ENCODE measurements at regions not wholly inside any gene's neighbourhood (a gene's known extent, or its start where the extent isn't known, plus 50 kb on each side); places are given as distances from the start of the nearest gene placed in this dataset.
A peak's percentile ranks its signal among the peaks of the same experiment; 100 is the strongest.

DNA sequence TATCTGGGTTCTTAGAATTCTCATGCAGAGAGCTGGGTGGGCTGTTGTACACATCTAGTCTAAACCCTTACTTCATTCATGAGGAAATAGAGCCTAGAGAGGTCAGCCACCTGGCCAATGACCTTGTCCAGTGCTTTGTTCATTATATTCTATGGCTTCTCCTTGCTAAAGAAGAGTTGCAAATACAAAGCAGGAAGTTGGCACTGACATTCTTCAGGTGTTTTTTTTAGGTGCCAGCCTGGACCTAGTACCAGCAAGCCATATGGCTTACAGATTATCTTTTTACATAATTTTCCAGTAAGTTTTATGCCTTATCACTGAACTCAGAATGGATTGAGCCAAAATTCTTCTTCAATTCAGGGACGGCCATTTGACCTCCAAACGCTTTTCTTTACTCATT, 54.7 kb upstream of the PGM2 start:
- H3K9me3 Mint-ChIP-seq (ENCODE audit: low read depth) = no peaks in the 10 kb centered on the region
- H3K36me3 Mint-ChIP-seq = no peaks in the 10 kb centered on the region
- H3K27ac Mint-ChIP-seq = no peak overlapping the region
- CTCF ChIA-PET = no interaction called here
- H3K4me1 Mint-ChIP-seq = peaks cover 8% of the 10 kb centered on the region
- H3K27me3 Mint-ChIP-seq = no peaks in the 10 kb centered on the region
- ATAC-seq (no peak), DNase-seq (no peak)
- H3K4me3 Mint-ChIP-seq = no peak overlapping the region

DNA sequence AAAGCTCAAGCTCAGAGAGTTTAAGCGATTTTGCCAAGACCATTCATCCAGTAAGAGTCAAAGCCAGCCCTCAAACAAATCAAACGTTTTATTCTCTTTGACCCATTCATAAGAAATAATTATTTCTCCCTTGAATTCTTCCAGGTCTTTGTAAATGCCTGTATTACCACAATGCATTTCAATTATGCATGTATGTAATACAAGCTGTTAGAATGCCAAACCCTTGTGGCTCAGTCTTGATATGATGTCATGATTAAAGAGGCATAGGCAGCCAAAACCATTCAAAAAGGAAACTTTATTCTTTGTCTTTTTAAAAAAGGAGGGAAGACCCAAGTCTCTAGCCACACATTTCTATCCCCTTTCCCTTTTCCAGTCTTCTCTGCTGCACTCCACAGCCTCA, 56.5 kb upstream of the PGM2 start:
- no peak for ATAC-seq
- no peak overlapping the region for H3K27ac Mint-ChIP-seq
- no peak overlapping the region for H3K4me3 Mint-ChIP-seq
- peaks cover 19% of the 10 kb centered on the region for H3K4me1 Mint-ChIP-seq
- CTCF ChIA-PET = no interaction called here
- DNase-seq = no peak
- no peaks in the 10 kb centered on the region for H3K27me3 Mint-ChIP-seq
- no peaks in the 10 kb centered on the region for H3K9me3 Mint-ChIP-seq (ENCODE audit: low read depth)
- H3K36me3 Mint-ChIP-seq = no peaks in the 10 kb centered on the region

DNA sequence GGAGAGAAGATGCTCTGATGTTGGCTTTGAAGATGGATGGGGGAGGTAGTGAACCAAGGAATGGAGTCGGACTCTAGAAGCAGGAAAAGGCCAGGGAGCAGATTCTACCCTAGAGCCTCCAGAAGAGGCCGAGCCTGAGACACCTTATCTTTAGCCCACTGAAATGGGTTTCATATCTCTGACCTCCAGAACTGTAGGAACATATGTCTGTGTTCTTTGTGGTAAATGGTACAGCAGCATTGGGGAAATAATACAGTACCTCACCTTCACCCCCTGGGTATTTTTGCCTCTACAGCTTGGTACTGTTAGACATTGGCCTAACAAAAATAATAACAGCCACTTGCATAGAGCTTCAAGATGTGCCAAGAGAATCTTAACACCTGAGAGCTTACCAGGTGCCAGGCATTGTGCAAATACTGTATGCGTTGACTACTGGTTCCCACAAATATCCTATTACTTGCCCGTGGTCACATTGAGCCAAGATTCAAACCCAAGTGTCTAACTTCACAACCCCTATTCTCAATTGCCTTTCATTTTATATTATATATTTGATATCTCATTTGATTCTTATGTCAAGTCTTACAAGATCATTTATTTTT, 57.0 kb upstream of the PGM2 start:
- Mint-ChIP-seq H3K9me3 (ENCODE audit: low read depth) (no peaks in the 10 kb centered on the region), H3K4me3 (no peak overlapping the region), H3K27ac (no peak overlapping the region), H3K4me1 (peaks cover 20% of the 10 kb centered on the region), H3K27me3 (no peaks in the 10 kb centered on the region), H3K36me3 (no peaks in the 10 kb centered on the region)
- ATAC-seq = no peak
- CTCF ChIA-PET = no interaction called here
- DNase-seq = no peak

DNA sequence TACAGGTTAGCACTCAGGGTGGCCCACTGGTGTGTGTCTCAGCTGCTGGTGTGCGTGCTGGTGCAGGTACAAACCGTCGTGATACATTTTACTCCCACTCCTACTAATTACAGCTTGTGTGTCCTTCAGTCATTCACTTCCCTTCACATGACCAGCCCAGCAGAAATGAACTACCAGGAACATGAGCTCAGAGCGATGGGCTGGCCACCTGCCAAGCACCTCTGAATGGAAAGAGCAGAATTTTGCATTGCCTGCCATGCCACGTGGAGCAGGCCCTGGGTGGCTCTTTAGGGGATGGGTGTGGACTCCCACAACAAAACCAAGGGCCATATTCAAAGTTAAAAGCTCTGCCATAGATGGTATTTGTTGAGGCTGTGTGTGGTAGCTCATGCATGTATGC, 58.9 kb upstream of the PGM2 start:
- CTCF ChIA-PET = interaction anchor here (1.1 to 1.8 kb wide), 2 partner anchors 78 to 165 kb away, joined by 3 to 8 read pairs; no protein-coding TSS in a partner anchor
- H3K36me3 Mint-ChIP-seq = no peaks in the 10 kb centered on the region
- no peaks in the 10 kb centered on the region for H3K27me3 Mint-ChIP-seq
- H3K4me3 Mint-ChIP-seq = no peak overlapping the region
- H3K9me3 Mint-ChIP-seq (ENCODE audit: low read depth) = no peaks in the 10 kb centered on the region
- no peak overlapping the region for H3K27ac Mint-ChIP-seq
- peaks cover 22% of the 10 kb centered on the region for H3K4me1 Mint-ChIP-seq
- ATAC-seq (no peak), DNase-seq (no peak)

DNA sequence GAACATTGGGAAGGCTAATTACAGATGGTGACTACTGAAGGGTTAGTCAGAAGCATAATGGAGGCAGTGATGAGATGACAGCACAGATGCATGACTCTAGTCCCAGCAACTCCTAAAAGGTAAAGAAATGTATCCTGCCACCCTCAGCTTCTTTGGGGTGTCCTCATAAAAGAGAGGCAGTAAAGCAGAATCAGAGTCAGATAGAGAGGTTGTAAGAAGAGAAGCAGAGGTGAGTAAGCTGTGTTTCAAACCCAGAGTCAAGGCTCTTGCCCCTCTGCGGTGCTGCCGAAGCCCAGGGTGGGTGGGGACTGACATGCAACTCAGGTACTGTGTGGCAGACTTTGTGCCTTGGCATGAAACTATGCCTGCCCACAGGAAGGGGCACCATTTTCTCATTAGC, 59.5 kb upstream of the PGM2 start:
- no peak for DNase-seq
- Mint-ChIP-seq H3K36me3 (no peaks in the 10 kb centered on the region), H3K27me3 (no peaks in the 10 kb centered on the region), H3K4me1 (peaks cover 25% of the 10 kb centered on the region), H3K9me3 (ENCODE audit: low read depth) (no peaks in the 10 kb centered on the region), H3K4me3 (no peak overlapping the region), H3K27ac (no peak overlapping the region)
- CTCF ChIA-PET = interaction anchor here (1.8 kb wide), 1 partner anchor 164 kb away, joined by 8 read pairs; no protein-coding TSS in a partner anchor
- no peak for ATAC-seq

DNA sequence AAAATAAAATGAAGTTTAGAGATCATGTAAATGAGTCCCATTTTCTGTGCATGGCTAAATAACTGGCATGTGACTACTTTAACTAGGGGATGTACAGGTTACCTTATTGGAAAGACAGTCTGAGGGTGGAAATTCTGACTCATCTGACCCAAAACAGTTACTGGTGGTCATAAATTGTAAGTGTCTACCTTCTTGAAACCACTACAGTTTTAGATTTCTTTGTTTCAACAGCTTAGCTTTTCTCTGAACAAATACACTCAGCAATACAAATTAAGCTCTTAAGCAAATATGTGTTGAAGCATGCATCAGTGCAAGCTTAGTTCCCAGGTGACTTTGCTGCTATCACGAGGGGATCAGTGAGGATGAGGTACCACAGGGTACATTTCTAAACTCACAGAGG, 60.7 kb upstream of the PGM2 start:
- CTCF ChIA-PET = interaction anchor here (1.0 to 1.8 kb wide), 3 partner anchors 11 to 163 kb away, joined by 3 to 8 read pairs (median 3); no protein-coding TSS in a partner anchor
- Mint-ChIP-seq H3K4me1 (peaks cover 25% of the 10 kb centered on the region), H3K4me3 (no peak overlapping the region), H3K36me3 (no peaks in the 10 kb centered on the region), H3K27me3 (no peaks in the 10 kb centered on the region), H3K27ac (peak overlapping the region; percentile 53), H3K9me3 (ENCODE audit: low read depth) (no peaks in the 10 kb centered on the region)
- DNase-seq (no peak), ATAC-seq (peak; percentile 57)

DNA sequence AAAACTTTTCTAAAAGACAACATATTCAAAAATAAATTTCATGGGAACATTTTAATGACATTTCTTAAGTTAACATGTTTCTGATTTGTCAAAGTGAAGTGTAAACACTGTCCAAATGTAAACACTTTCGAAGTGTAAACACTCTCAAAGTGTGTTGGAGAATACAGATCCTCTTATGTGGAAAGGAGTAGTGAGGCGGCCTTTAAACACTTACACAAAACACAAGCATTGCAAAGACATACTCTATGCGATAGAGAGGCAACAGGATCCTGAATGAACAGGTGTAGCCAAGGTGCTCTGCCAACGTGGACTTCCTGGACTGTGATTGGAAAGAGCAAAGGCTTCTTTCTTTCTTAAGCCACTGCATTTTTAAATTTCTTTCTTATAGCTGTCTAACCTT, 62.7 kb upstream of the PGM2 start:
- no peak overlapping the region for H3K4me3 Mint-ChIP-seq
- DNase-seq = no peak
- no peaks in the 10 kb centered on the region for H3K36me3 Mint-ChIP-seq
- CTCF ChIA-PET = no interaction called here
- peaks cover 25% of the 10 kb centered on the region for H3K4me1 Mint-ChIP-seq
- H3K9me3 Mint-ChIP-seq (ENCODE audit: low read depth) = no peaks in the 10 kb centered on the region
- no peak for ATAC-seq
- H3K27ac Mint-ChIP-seq = no peak overlapping the region
- H3K27me3 Mint-ChIP-seq = no peaks in the 10 kb centered on the region

DNA sequence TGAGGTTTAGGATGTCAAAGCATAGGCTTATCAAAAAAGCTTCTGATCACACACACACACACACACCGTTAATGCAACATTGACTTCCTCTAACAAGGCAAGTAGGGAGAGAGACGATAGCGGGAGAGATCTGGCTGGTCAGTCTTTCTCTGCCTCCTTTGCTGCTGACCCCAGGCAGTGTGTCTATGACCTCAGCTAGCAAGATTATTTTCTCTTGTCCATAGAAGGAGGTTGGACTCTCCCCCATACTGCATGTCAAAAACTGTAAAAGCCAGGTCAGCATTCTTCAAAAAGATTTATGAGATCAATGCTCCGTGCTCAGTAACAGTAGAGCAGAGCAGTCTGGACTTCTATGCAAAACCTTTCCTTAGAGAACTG, 63.5 kb upstream of the PGM2 start:
- H3K27me3 Mint-ChIP-seq = no peaks in the 10 kb centered on the region
- DNase-seq = no peak

DNA sequence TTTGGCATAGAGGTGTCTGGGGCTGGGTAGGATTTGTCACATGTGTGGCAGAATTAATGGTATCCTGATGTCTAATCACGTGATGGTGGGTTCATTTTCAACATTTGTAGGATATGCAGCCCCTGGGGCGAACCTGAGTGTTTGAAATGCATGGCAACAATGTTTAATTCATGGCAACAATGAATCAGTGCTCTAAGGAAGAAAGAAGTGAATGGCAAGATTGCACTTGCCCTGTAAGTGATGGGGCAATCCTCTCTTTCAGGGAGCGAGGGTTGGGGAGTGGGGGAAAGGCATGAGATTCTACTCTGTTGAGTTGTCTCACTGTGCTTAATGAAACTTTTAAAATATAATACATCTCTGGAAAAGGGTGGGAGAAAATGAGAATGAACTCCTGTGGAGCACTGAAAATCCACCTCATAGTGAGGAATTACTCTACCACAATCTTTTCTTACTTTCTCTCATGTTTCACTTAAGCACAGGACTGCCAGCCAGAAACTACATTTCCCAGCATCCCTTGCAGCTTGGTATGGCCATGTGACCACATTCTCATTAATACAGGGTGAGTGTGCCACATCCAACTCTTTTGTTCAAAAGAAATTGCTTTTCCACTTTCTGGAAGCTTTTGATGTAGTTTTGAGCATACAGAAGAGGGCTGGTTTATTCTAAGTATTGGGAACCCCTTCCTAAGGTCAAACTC, 64.0 kb upstream of the PGM2 start:
- no peak overlapping the region for H3K4me3 Mint-ChIP-seq
- H3K9me3 Mint-ChIP-seq (ENCODE audit: low read depth) = no peaks in the 10 kb centered on the region
- H3K36me3 Mint-ChIP-seq = no peaks in the 10 kb centered on the region
- ATAC-seq = no peak
- no peaks in the 10 kb centered on the region for H3K27me3 Mint-ChIP-seq
- H3K27ac Mint-ChIP-seq = no peak overlapping the region
- CTCF ChIA-PET = interaction anchor here (0.6 kb wide), 2 partner anchors 10 to 59 kb away, joined by 3 read pairs; no protein-coding TSS in a partner anchor
- DNase-seq = no peak
- H3K4me1 Mint-ChIP-seq = peaks cover 32% of the 10 kb centered on the region

More for the DNA sequence above, 63.5 kb upstream of the PGM2 start:
- ATAC-seq = no peak
- H3K9me3 Mint-ChIP-seq (ENCODE audit: low read depth) = no peaks in the 10 kb centered on the region
- peaks cover 31% of the 10 kb centered on the region for H3K4me1 Mint-ChIP-seq
- no peak overlapping the region for H3K4me3 Mint-ChIP-seq
- H3K27ac Mint-ChIP-seq = no peak overlapping the region
- CTCF ChIA-PET = interaction anchor here (0.6 kb wide), 2 partner anchors 11 to 59 kb away, joined by 3 read pairs; no protein-coding TSS in a partner anchor
- no peaks in the 10 kb centered on the region for H3K36me3 Mint-ChIP-seq

DNA sequence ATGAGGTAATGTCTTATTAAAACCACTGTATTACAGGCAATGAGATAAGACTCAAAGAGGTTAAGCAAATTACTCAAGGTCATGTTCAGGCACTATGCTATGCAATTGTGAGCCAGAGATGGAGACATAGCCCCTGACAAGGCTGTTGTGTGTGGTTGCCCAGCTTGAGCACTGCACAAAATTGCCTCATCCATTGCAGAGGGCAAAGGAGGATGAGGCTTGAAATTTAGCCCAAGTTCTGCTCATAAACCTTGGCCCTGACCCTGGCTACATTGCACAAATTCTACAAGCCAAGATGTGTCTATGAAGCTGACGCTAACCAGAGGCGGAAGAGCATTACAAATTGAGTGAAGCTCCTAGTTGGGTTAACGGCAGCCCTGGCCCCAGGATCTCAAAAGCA, 65.6 kb upstream of the PGM2 start:
- Mint-ChIP-seq H3K9me3 (ENCODE audit: low read depth) (no peaks in the 10 kb centered on the region), H3K36me3 (no peaks in the 10 kb centered on the region), H3K27ac (no peak overlapping the region), H3K4me3 (no peak overlapping the region), H3K4me1 (peaks cover 20% of the 10 kb centered on the region), H3K27me3 (no peaks in the 10 kb centered on the region)
- DNase-seq (no peak), ATAC-seq (no peak)
- CTCF ChIA-PET = no interaction called here

DNA sequence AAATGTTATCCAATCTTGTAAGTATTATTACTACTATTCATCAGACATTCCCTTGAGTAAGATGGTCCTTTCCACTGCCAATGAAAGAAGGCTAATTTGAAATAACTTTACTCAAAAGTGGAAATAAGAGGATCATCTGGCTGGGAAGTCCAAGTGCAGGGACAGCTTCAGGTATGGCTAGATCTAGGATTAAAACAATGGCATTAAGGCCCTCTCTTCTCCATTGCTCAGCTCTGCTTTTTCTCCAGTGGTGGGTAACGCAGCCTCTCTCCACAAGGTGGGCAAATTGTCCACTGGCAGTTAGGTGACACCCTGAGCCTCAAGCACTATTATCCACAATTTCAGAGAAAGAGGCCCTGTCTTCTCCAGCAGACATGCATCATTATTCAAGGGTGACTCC, 66.7 kb upstream of the PGM2 start:
- H3K4me1 Mint-ChIP-seq = peaks cover 13% of the 10 kb centered on the region
- no peaks in the 10 kb centered on the region for H3K27me3 Mint-ChIP-seq
- no peak overlapping the region for H3K4me3 Mint-ChIP-seq
- CTCF ChIA-PET = no interaction called here
- no peak overlapping the region for H3K27ac Mint-ChIP-seq
- no peaks in the 10 kb centered on the region for H3K9me3 Mint-ChIP-seq (ENCODE audit: low read depth)
- no peak for ATAC-seq
- no peaks in the 10 kb centered on the region for H3K36me3 Mint-ChIP-seq
- DNase-seq = no peak

DNA sequence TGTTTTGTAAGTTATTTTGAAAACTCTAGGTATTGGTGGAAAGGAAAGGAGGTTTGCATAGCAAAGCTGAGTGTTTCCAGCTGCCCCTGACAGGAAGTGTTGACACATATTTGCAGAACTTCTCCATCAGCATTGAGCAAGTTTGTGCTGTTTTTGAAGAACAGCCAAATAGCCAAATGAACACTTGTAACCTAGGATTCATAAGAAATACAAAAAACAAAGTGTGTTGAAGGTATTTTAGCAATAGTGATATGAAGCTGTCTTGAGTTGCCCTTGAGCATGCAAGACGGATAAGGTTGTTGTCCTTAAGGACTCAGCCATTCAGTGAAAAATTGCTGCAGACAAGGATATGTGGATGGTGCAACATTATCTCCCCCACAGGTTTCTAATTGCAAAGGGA, 68.3 kb upstream of the PGM2 start:
- Mint-ChIP-seq H3K4me3 (no peak overlapping the region), H3K27ac (no peak overlapping the region), H3K36me3 (no peaks in the 10 kb centered on the region), H3K4me1 (peaks cover 23% of the 10 kb centered on the region), H3K9me3 (ENCODE audit: low read depth) (no peaks in the 10 kb centered on the region), H3K27me3 (peaks cover 6% of the 10 kb centered on the region)
- CTCF ChIA-PET = no interaction called here
- DNase-seq (no peak), ATAC-seq (peak; percentile 30)

DNA sequence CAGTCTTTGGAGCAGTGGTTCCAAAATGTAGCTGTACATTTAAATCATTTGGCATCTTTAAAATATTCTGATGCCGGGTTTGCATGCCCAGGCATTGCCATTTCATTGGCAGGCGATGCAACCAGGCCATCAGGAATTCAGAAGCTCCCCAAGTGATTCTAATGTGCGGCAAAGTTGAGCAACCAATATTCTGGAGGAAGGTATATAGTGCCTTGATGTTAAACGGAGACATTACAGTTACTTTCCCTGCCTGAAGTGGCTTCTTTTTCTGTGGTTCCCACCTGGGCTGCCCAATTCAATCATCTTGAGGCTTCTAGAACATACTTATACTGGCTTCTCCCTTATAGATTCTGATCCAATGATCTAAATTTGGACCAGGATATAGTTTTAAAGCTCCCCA, 68.7 kb upstream of the PGM2 start:
- H3K27ac Mint-ChIP-seq = no peak overlapping the region
- CTCF ChIA-PET = no interaction called here

DNA sequence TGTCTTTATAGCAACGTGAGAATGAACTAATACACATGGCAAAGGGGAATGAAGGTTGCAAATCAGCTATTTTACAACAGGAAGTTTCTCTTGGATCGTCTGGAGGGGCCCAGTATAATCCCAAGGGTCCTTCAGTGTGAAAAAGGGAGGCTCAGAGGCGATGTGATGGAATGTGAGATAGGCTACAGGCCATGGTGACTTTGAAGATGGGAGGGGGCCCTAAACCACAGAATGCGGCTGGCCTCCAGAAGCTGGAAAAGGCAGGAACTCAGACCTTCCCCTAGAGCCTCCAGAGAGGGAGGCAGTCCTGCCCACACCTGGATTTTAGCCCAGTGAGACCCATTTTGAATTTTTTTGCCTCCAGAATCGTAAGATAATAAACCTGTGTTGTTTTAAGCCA, 69.4 kb upstream of the PGM2 start:
- Mint-ChIP-seq H3K27ac (no peak overlapping the region), H3K4me1 (peaks cover 19% of the 10 kb centered on the region), H3K36me3 (no peaks in the 10 kb centered on the region), H3K4me3 (no peak overlapping the region), H3K27me3 (peaks cover 7% of the 10 kb centered on the region), H3K9me3 (ENCODE audit: low read depth) (no peaks in the 10 kb centered on the region)
- CTCF ChIA-PET = no interaction called here
- ATAC-seq = no peak
- no peak for DNase-seq

More for the DNA sequence above, 68.7 kb upstream of the PGM2 start:
- Mint-ChIP-seq H3K4me1 (peaks cover 23% of the 10 kb centered on the region), H3K4me3 (no peak overlapping the region), H3K27me3 (peaks cover 6% of the 10 kb centered on the region), H3K36me3 (no peaks in the 10 kb centered on the region), H3K9me3 (ENCODE audit: low read depth) (no peaks in the 10 kb centered on the region)
- ATAC-seq = no peak
- DNase-seq = no peak

Measured in activated CD8-positive, alpha-beta memory T cell treated with anti-CD3 and anti-CD28 coated beads, Interleukin-2, amount 10 ng/mL, durations not matched to agents 7 days and 5 days (primary cell).